PC-9 (cell line): ENCODE measurements at regions not wholly inside any gene's neighbourhood (a gene's known extent, or its start where the extent isn't known, plus 50 kb on each side); places are given as distances from the start of the nearest gene placed in this dataset.

Experiments used
- BruUV-seq: library from RNA; stranded (reverse); fragments of 400-500 nt; replicated peaks from 2 replicates; lab custom pipeline; 2021; lab: Mats Ljungman, UMichigan
- CTCF ChIA-PET: fragments of 300-600 bp; sonication (Branson Sonifier 250); formaldehyde crosslinking; loops from one replicate; lab custom pipeline; 2022; ENCODE audit warnings: antibody characterized with exemption; lab: Charles Lee
- POLR2A ChIA-PET: fragments of 300-600 bp; sonication (Branson Sonifier 250); formaldehyde crosslinking; loops from one replicate; lab custom pipeline; 2022; ENCODE audit warnings: antibody characterized with exemption; ENCODE audit not compliant: unreplicated experiment; lab: Charles Lee
- DNase-seq, 2 experiments: peaks; one replicate each; pipeline versions ENCODE4 v3.0.0 to v3.0.0-alpha.2; 2015 to 2022; ENCODE audit warnings: mixed read lengths in 1 of 2
- H2AFZ ChIP-seq: fragments of 200-600 bp; sonication (generic); 2 replicates; pipeline ENCODE4 v1.8.1; 2017; ENCODE audit warnings: antibody characterized with exemption
- H3F3A ChIP-seq: fragments of 200-600 bp; sonication (generic); 2 replicates; pipeline ENCODE4 v1.8.1; 2017; ENCODE audit warnings: antibody characterized with exemption, mild to moderate bottlenecking, low read depth; ENCODE audit not compliant: insufficient read depth
- H3K27ac ChIP-seq: fragments of 200-600 bp; sonication (generic); 2 replicates; pipeline ENCODE4 v1.6.1; 2016; ENCODE audit warnings: mixed run types
- H3K27me3 ChIP-seq: fragments of 200-600 bp; sonication (generic); 2 replicates; pipeline ENCODE4 v1.6.1; 2016; ENCODE audit warnings: low read depth, mixed run types; ENCODE audit not compliant: insufficient read depth
- H3K36me3 ChIP-seq: fragments of 200-600 bp; sonication (generic); 2 replicates; pipeline ENCODE4 v1.6.1; 2016; ENCODE audit warnings: low read depth, mixed run types
- H3K4me1 ChIP-seq: fragments of 200-600 bp; sonication (generic); replicated peaks from 2 replicates; pipeline ENCODE4 v1.6.1; 2016; ENCODE audit warnings: mixed run types; ENCODE audit not compliant: insufficient read depth
- H3K4me2 ChIP-seq: fragments of 200-600 bp; sonication (generic); 2 replicates; pipeline ENCODE4 v1.6.1; 2017; ENCODE audit warnings: mixed run types
- H3K4me3 ChIP-seq: fragments of 200-600 bp; sonication (generic); 2 replicates; pipeline ENCODE4 v1.6.1; 2016; ENCODE audit warnings: mixed run types
- H3K79me2 ChIP-seq: fragments of 200-600 bp; sonication (generic); 2 replicates; pipeline ENCODE4 v1.6.1; 2017; ENCODE audit warnings: low read depth, mixed run types
- H3K9me2 ChIP-seq: fragments of 200-600 bp; sonication (generic); 2 replicates; pipeline ENCODE4 v1.8.1; 2017; ENCODE audit warnings: mild to moderate bottlenecking; ENCODE audit not compliant: insufficient read depth
- H3K9me3 ChIP-seq: fragments of 200-600 bp; sonication (generic); 2 replicates; pipeline ENCODE4 v1.8.1; 2016; ENCODE audit warnings: low read depth; ENCODE audit not compliant: insufficient read depth
- H4K20me1 ChIP-seq: fragments of 200-600 bp; sonication (generic); 2 replicates; pipeline ENCODE4 v1.8.1; 2017; ENCODE audit not compliant: insufficient read depth
- EZH2 ChIP-seq: fragments of 200-600 bp; sonication (generic); IDR thresholded peaks from 2 replicates; pipeline ENCODE4 v1.8.0; 2017; ENCODE audit warnings: antibody characterized with exemption, low read depth
- intact Hi-C: fragments of 100-400 bp; cut with micrococcal nuclease; formaldehyde crosslinking; loops from one replicate; pipeline ENCODE4 v1.10.0; 2022; ENCODE audit not compliant: unreplicated experiment
- TF ChIP-seq, protein P1 (sequence below): fragments of 200-600 bp; sonication (generic); conservative IDR thresholded peaks from 2 replicates; pipeline ENCODE4 v1.6.1; 2017; ENCODE audit warnings: mixed run types, antibody characterized with exemption, mild to moderate bottlenecking, moderate library complexity

- CTCF ChIA-PET = no interaction called here
- TF ChIP-seq, protein P1, sequence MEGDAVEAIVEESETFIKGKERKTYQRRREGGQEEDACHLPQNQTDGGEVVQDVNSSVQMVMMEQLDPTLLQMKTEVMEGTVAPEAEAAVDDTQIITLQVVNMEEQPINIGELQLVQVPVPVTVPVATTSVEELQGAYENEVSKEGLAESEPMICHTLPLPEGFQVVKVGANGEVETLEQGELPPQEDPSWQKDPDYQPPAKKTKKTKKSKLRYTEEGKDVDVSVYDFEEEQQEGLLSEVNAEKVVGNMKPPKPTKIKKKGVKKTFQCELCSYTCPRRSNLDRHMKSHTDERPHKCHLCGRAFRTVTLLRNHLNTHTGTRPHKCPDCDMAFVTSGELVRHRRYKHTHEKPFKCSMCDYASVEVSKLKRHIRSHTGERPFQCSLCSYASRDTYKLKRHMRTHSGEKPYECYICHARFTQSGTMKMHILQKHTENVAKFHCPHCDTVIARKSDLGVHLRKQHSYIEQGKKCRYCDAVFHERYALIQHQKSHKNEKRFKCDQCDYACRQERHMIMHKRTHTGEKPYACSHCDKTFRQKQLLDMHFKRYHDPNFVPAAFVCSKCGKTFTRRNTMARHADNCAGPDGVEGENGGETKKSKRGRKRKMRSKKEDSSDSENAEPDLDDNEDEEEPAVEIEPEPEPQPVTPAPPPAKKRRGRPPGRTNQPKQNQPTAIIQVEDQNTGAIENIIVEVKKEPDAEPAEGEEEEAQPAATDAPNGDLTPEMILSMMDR = no peak
- TF ChIP-seq EZH2 = no peak
Measured at GRCh38 chr20:56806952-56807517, 177.9 kb downstream of the TFAP2C start.

GRCh38 chr20:56808117-56808725 is 179.1 kb downstream of the TFAP2C start:
- H3F3A ChIP-seq = peaks cover 17% of the 10 kb centered on the region
- H4K20me1 ChIP-seq = no peaks in the 10 kb centered on the region
- H3K27me3 ChIP-seq = no peaks in the 10 kb centered on the region
- no peak overlapping the region for H2AFZ ChIP-seq
- ChIA-PET POLR2A (interaction anchor here (0.6 kb wide), 1 partner anchor 505 kb away, joined by 4 read pairs; no protein-coding TSS in a partner anchor), CTCF (no interaction called here)
- H3K4me1 ChIP-seq = peaks cover 23% of the 10 kb centered on the region
- H3K9me2 ChIP-seq = no peaks in the 10 kb centered on the region
- intact Hi-C loops = no loop called here
- DNase-seq = no peak
- H3K4me2 ChIP-seq = no peak overlapping the region
- BruUV-seq = no TSS peak
- TF ChIP-seq EZH2 = no peak
- TF ChIP-seq, protein P1 = no peak
- no peak overlapping the region for H3K4me3 ChIP-seq
- no peaks in the 10 kb centered on the region for H3K79me2 ChIP-seq
- H3K36me3 ChIP-seq = no peaks in the 10 kb centered on the region
- H3K27ac ChIP-seq = no peak overlapping the region
- no peaks in the 10 kb centered on the region for H3K9me3 ChIP-seq

More at GRCh38 chr20:56806952-56807517, 177.9 kb downstream of the TFAP2C start:
- Histone ChIP-seq H3K9me2 (no peaks in the 10 kb centered on the region), H2AFZ (no peak overlapping the region), H3K36me3 (no peaks in the 10 kb centered on the region), H3K9me3 (no peaks in the 10 kb centered on the region), H3K4me1 (peaks cover 23% of the 10 kb centered on the region), H4K20me1 (no peaks in the 10 kb centered on the region), H3K27me3 (no peaks in the 10 kb centered on the region), H3K27ac (no peak overlapping the region), H3K4me3 (no peak overlapping the region), H3K79me2 (no peaks in the 10 kb centered on the region), H3K4me2 (no peak overlapping the region), H3F3A (peaks cover 18% of the 10 kb centered on the region)
- BruUV-seq = no TSS peak
- POLR2A ChIA-PET = no interaction called here
- DNase-seq = no peak
- intact Hi-C loops = no loop called here

DNA sequence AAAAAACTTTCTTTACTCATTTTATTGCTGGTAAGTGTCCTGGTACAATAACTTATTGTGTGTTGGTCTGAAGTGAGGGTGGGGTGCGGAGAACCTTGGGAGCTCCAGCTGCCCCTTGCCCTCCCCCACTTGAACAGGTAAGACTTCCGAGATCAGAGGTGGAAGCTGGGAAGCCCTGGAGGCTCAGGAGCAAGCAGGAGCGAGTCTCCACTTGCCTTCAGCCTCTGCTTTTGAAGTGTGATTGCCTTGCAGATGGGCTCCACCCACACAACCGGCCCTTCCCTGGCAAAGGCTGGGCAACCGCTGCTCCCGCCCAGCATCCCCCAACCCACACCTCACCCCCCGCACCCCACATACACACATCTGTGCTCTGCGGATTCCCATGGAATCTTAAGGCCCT is 179.6 kb downstream of the TFAP2C start:
- Histone ChIP-seq H3K27me3 (no peaks in the 10 kb centered on the region), H3K4me3 (no peak overlapping the region), H2AFZ (no peak overlapping the region), H3K4me2 (no peak overlapping the region), H3K9me2 (no peaks in the 10 kb centered on the region), H3K79me2 (no peaks in the 10 kb centered on the region), H3K36me3 (no peaks in the 10 kb centered on the region), H4K20me1 (no peaks in the 10 kb centered on the region), H3F3A (peaks cover 12% of the 10 kb centered on the region), H3K4me1 (peaks cover 18% of the 10 kb centered on the region), H3K9me3 (no peaks in the 10 kb centered on the region), H3K27ac (no peak overlapping the region)
- no peak for DNase-seq
- BruUV-seq = no TSS peak
- CTCF ChIA-PET = no interaction called here
- POLR2A ChIA-PET = interaction anchor here (0.6 kb wide), 1 partner anchor 506 kb away, joined by 4 read pairs; no protein-coding TSS in a partner anchor
- intact Hi-C loops = no loop called here
- TF ChIP-seq, protein P1 = no peak
- TF ChIP-seq EZH2 = no peak
